Hepatocyte (in vitro differentiated cells): ENCODE measurements at regions not wholly inside any gene's neighbourhood (a gene's known extent, or its start where the extent isn't known, plus 50 kb on each side); places are given as distances from the start of the nearest gene placed in this dataset.

ENCODE experiments used
- EZH2 ChIP-seq: fragments of 200-600 bp; sonication (generic); IDR thresholded peaks from 2 replicates; pipeline ENCODE4 v1.6.1; 2016; ENCODE audit warnings: antibody characterized with exemption, mild to moderate bottlenecking, borderline replicate concordance
- TF ChIP-seq, protein P1 (sequence below): fragments of 200-600 bp; sonication (generic); IDR thresholded peaks from 2 replicates; pipeline ENCODE4 v1.5.1; 2016; ENCODE audit warnings: antibody characterized with exemption, mild to moderate bottlenecking; ENCODE audit not compliant: poor library complexity

DNA sequence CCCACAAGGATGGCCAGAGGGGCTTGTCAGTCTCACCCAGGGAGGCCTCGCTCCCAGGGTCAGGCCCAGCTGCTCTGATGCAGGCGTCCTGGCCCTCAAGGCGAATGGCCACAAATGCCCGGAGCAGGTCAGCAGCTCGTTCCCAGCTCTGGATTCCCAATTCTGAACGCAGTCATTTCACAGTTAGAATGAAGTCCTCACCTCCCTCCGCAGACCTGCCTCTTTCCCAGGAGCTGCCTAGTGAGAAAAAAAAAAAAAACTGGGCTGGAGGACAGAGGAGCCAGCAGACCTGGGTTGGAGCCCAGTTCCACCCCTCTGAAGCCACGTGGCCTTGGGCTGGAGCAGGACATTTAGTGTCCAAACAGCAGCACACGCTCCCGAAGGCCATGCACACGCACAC is 62.2 kb upstream of the DIO3 start:
- TF ChIP-seq EZH2 = no peak
- TF ChIP-seq, protein P1, sequence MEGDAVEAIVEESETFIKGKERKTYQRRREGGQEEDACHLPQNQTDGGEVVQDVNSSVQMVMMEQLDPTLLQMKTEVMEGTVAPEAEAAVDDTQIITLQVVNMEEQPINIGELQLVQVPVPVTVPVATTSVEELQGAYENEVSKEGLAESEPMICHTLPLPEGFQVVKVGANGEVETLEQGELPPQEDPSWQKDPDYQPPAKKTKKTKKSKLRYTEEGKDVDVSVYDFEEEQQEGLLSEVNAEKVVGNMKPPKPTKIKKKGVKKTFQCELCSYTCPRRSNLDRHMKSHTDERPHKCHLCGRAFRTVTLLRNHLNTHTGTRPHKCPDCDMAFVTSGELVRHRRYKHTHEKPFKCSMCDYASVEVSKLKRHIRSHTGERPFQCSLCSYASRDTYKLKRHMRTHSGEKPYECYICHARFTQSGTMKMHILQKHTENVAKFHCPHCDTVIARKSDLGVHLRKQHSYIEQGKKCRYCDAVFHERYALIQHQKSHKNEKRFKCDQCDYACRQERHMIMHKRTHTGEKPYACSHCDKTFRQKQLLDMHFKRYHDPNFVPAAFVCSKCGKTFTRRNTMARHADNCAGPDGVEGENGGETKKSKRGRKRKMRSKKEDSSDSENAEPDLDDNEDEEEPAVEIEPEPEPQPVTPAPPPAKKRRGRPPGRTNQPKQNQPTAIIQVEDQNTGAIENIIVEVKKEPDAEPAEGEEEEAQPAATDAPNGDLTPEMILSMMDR = no peak
